ENCODE measurements at regions not wholly inside any gene's neighbourhood (a gene's known extent, or its start where the extent isn't known, plus 50 kb on each side); places are given as distances from the start of the nearest gene placed in this dataset.

- TF ChIP-seq, protein P1, sequence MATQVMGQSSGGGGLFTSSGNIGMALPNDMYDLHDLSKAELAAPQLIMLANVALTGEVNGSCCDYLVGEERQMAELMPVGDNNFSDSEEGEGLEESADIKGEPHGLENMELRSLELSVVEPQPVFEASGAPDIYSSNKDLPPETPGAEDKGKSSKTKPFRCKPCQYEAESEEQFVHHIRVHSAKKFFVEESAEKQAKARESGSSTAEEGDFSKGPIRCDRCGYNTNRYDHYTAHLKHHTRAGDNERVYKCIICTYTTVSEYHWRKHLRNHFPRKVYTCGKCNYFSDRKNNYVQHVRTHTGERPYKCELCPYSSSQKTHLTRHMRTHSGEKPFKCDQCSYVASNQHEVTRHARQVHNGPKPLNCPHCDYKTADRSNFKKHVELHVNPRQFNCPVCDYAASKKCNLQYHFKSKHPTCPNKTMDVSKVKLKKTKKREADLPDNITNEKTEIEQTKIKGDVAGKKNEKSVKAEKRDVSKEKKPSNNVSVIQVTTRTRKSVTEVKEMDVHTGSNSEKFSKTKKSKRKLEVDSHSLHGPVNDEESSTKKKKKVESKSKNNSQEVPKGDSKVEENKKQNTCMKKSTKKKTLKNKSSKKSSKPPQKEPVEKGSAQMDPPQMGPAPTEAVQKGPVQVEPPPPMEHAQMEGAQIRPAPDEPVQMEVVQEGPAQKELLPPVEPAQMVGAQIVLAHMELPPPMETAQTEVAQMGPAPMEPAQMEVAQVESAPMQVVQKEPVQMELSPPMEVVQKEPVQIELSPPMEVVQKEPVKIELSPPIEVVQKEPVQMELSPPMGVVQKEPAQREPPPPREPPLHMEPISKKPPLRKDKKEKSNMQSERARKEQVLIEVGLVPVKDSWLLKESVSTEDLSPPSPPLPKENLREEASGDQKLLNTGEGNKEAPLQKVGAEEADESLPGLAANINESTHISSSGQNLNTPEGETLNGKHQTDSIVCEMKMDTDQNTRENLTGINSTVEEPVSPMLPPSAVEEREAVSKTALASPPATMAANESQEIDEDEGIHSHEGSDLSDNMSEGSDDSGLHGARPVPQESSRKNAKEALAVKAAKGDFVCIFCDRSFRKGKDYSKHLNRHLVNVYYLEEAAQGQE (IDR thresholded peaks at IDR 0.05; ENCODE audit: borderline replicate concordance) = no peak
These were observed 1025.5 kb downstream of the RAB28 start (continued) for GRCh38 chr4:12458621-12459020.

DNA sequence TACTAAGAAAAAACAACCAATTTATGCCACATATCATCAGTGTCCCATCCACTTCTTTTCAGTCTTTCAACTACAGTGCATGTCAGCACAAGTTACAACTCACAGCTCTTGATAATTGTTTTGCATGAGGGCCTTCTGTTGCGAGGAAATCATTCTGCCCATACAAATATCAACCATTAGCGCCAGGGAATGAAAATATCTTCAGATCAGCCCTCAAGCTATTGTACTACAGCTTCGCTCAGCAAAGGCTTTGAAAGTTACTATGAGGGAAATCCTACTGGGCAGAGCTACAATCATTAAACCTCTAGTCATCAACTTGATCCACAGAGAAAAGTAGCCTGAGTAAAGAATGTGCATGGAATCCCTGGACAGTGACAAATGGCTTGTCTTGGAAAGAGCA, 1023.6 kb upstream of the HS3ST1 start:
- no peak overlapping the region for H3K4me2 ChIP-seq (ENCODE audit: low read length)
- H3K27me3 ChIP-seq (ENCODE audit: insufficient read depth, low read depth, low read length) = no peaks in the 10 kb centered on the region
- H4K20me1 ChIP-seq (ENCODE audit: insufficient read depth) = no peaks in the 10 kb centered on the region
- H3K4me3 ChIP-seq (ENCODE audit: low read length) = no peak overlapping the region
- H3K9ac ChIP-seq (ENCODE audit: low read length) = no peak overlapping the region
- H3K79me2 ChIP-seq (replicated peaks; ENCODE audit: insufficient read depth, low read length) = no peaks in the 10 kb centered on the region
- H3F3A ChIP-seq (ENCODE audit: insufficient read depth, low read length, poor library complexity, severe bottlenecking) = no peaks in the 10 kb centered on the region
- no peaks in the 10 kb centered on the region for H3K9me2 ChIP-seq (ENCODE audit: insufficient read depth, low read length)
- H3K9me3 ChIP-seq (ENCODE audit: low read length) = no peaks in the 10 kb centered on the region
- TF ChIP-seq SMC3 (conservative IDR thresholded peaks at IDR 0.05; ENCODE audit: poor library complexity) (no peak), RAD21 (conservative IDR thresholded peaks at IDR 0.05) (no peak), POLR2AphosphoS5 (IDR thresholded peaks at IDR 0.05) (no peak), MXI1 (conservative IDR thresholded peaks at IDR 0.05; ENCODE audit: poor library complexity, severe bottlenecking) (no peak), EP300 (conservative IDR thresholded peaks at IDR 0.05; ENCODE audit: poor library complexity, severe bottlenecking) (no peak), EZH2 (IDR thresholded peaks at IDR 0.05; ENCODE audit: borderline replicate concordance, insufficient read depth, low read length, poor library complexity, severe bottlenecking) (no peak), TAF1 (IDR thresholded peaks at IDR 0.05; ENCODE audit: low read depth) (no peak)
- TF ChIP-seq, protein P2, sequence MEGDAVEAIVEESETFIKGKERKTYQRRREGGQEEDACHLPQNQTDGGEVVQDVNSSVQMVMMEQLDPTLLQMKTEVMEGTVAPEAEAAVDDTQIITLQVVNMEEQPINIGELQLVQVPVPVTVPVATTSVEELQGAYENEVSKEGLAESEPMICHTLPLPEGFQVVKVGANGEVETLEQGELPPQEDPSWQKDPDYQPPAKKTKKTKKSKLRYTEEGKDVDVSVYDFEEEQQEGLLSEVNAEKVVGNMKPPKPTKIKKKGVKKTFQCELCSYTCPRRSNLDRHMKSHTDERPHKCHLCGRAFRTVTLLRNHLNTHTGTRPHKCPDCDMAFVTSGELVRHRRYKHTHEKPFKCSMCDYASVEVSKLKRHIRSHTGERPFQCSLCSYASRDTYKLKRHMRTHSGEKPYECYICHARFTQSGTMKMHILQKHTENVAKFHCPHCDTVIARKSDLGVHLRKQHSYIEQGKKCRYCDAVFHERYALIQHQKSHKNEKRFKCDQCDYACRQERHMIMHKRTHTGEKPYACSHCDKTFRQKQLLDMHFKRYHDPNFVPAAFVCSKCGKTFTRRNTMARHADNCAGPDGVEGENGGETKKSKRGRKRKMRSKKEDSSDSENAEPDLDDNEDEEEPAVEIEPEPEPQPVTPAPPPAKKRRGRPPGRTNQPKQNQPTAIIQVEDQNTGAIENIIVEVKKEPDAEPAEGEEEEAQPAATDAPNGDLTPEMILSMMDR (IDR thresholded peaks at IDR 0.05; ENCODE audit: poor library complexity, severe bottlenecking) = no peak
- TF ChIP-seq, protein P1 (IDR thresholded peaks at IDR 0.05; ENCODE audit: borderline replicate concordance) = no peak
- H3K27ac ChIP-seq (ENCODE audit: low read length) = no peak overlapping the region
- H3K36me3 ChIP-seq (ENCODE audit: insufficient read depth, low read length) = no peaks in the 10 kb centered on the region
- H2AFZ ChIP-seq (ENCODE audit: low read depth, low read length) = no peak overlapping the region
